AG09309 (cell line): ENCODE measurements at regions not wholly inside any gene's neighbourhood (a gene's known extent, or its start where the extent isn't known, plus 50 kb on each side); places are given as distances from the start of the nearest gene placed in this dataset.

Experiments
- DNase-seq: peaks from one replicate; pipeline ENCODE4 v3.0.0-alpha.2; 2010; ENCODE audit warnings: low read depth
- H3K4me3 ChIP-seq: 2 replicates; pipeline ENCODE4 v1.5.1; 2011; ENCODE audit warnings: mild to moderate bottlenecking, low read depth, low read length, moderate library complexity; ENCODE audit not compliant: control insufficient read depth
- CTCF ChIP-seq: IDR thresholded peaks from 2 replicates; pipeline ENCODE4 v1.5.1; 2011; ENCODE audit warnings: mild to moderate bottlenecking, low read depth, low read length, inconsistent platforms; ENCODE audit not compliant: insufficient read depth, control insufficient read depth; ENCODE audit errors: missing control alignments

- TF ChIP-seq CTCF: no peak
- H3K4me3 ChIP-seq: no peak overlapping the region
- no peak for DNase-seq
Observed at GRCh38 chr9:87803166-87803565, 77.2 kb downstream of the CTSL start.

- no peak for TF ChIP-seq CTCF
- no peak for DNase-seq
- no peak overlapping the region for H3K4me3 ChIP-seq
Observed at GRCh38 chr9:87803623-87804345, 77.9 kb downstream of the CTSL start.

- no peak overlapping the region for H3K4me3 ChIP-seq
- DNase-seq: no peak
- no peak for TF ChIP-seq CTCF
Observed at GRCh38 chr9:87805259-87805658, 77.4 kb upstream of the SPATA31E1 start.

GRCh38 chr9:87810008-87810407 is 72.7 kb upstream of the SPATA31E1 start:
- DNase-seq: no peak
- TF ChIP-seq CTCF: no peak
- no peak overlapping the region for H3K4me3 ChIP-seq

GRCh38 chr9:87810679-87811178 is 71.9 kb upstream of the SPATA31E1 start:
- H3K4me3 ChIP-seq: no peak overlapping the region
- DNase-seq: no peak
- no peak for TF ChIP-seq CTCF

GRCh38 chr9:87812375-87813118 is 70.1 kb upstream of the SPATA31E1 start:
- peak; percentile 60 for DNase-seq
- no peak overlapping the region for H3K4me3 ChIP-seq
- peak; percentile 87 for TF ChIP-seq CTCF
